IPS-NIHi11 (cell line): ENCODE measurements at regions not wholly inside any gene's neighbourhood (a gene's known extent, or its start where the extent isn't known, plus 50 kb on each side); places are given as distances from the start of the nearest gene placed in this dataset.
A peak's percentile ranks its signal among the peaks of the same experiment; 100 is the strongest.

Experiments used
- DNase-seq: peaks from one replicate; pipeline ENCODE4 v3.0.0; 2012; ENCODE audit warnings: mixed read lengths, low spot score

GRCh38 chr16:62225675-62226074 is 189.4 kb upstream of the CDH8 start:
- DNase-seq = peak; percentile 50

GRCh38 chr16:62224646-62225209 is 188.5 kb upstream of the CDH8 start:
- DNase-seq = no peak

DNA sequence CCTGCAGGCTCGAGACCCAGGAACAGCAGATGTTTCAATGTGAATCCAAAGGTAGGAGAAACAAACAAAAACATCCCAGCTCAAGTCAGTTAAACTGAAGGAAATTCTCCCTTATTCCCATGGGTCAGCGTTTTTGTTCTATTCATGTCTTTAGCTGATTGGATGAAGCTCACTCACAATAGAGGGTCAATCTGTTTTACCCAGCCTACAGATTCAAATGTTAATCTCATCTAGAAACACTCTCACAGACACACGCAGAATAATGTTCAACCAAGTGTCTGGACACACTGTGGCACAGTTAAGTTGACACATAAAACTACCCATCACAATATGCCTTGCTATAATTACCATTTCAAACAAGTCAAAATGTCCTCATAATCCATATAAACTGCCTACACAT is 180.6 kb upstream of the CDH8 start:
- no peak for DNase-seq

GRCh38 chr16:62213763-62214162 is 177.5 kb upstream of the CDH8 start:
- peak; percentile 51 for DNase-seq

DNA sequence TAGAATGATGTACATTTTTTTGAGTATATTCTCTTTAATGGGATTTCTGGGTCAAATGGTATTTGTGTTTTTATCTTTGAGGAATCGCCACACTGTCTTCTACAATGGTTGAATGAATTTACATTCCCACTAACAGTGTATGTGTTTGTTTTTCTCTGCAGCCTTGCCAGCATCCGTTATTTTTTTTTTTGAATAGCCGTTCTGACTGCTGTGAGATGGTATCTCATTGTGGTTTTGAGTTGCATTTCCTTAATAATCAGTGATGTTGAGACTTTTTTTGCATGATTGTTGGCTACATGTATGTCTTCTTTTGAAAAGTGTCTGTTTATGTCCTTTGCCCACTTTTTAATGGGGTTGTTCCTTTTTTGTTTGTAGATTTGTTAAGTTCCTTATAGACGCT is 172.7 kb upstream of the CDH8 start:
- no peak for DNase-seq

DNA sequence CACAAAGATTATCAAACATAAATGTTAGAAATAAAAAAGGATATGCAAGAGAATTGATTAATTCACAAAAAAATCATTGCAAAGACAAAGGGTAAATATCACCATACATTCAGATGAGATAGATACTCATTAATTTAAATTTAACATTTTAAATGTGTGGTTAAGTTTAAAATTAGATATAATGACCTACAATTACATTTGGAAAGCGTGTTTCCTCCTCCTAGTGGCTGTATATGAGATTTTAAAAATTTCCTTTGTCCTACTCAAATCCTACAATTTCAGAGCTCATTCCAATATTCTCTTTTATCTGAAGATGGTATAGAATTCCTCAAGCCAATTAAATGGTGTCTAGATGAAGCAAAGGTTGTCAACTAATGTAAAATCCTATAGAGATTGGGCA is 169.2 kb upstream of the CDH8 start:
- no peak for DNase-seq

- DNase-seq = no peak
Observed at GRCh38 chr16:62201911-62202310, 165.7 kb upstream of the CDH8 start.

GRCh38 chr16:62194828-62195227 is 158.6 kb upstream of the CDH8 start:
- DNase-seq = peak; percentile 21

DNA sequence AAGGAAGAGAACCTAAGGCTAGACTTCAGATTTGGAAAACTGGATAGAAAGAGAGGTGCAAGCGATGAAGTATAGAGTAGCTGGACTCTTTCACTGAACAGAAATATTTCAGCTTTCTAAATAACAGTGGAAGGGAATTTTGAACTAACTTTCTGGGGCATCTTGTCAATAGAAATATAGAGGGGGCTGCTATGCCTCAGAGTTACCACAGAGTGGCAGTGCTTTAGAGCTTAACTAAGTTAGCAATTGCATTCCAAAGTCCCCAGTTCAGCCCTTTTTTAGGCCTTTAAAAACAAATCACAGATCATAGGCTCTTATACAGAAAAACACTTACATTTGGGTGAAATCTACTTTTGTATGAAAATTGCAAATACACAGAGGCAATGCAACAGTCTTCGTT is 154.2 kb upstream of the CDH8 start:
- peak; percentile 31 for DNase-seq

DNA sequence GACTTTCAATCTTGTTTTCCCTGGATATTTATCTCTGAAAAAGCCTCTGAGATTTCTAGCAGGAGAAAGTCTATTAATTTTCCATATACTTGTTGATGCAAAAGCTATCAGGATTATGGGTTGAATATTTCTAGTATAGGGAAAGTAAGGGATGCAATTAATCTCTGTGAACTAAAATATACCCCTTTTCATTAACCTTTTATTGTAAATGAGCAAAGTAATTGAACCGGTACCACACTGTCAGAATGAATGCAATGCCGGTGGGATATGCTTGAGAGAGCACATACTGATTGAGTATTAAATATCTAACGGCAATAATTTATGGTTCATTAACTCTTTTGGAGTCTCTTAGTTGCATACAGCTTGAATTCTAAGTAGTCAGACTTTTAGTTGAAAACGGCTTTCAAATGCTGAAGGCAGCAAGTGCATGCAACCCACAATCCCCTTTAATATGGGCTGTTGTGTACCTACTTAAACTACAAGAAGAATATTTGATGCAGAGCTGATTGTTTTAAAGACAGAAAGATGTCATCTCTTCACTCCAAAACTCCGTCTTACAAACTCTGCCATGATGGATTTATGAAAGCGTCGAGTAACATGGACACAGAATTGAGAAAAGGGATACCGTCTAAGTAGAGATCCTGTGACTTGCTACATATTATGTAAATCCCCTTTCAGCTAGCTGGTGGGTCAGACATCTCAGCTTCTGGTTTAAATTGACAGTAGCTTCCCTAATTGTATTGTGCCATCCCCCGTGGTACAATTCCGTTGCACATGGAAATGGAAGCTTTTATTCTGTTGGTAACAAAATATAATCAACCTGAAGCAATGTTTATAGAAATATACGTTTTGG is 141.3 kb upstream of the CDH8 start:
- no peak for DNase-seq

DNA sequence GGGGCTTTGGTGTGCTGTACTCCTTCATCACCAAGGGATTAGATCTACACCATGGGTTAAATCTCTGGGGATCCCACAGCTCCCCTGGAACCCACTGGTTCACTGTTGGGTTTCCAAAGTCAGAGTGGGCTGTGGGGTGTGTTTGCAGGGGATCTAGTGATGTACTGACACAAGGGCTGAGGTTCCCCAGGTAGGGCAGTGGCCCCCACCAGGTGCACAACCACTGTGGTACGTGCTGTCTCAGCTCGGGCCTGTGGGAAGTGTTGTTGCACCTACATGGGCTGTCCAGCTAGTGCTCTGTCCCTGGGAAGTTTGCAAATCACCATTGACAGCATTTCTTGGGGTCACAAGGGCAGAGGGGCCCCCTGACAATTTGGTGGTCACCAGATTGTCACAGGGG is 134.4 kb upstream of the CDH8 start:
- no peak for DNase-seq

- DNase-seq = no peak
Observed at GRCh38 chr16:62167551-62167950, 131.3 kb upstream of the CDH8 start.

- DNase-seq = no peak
Observed at GRCh38 chr16:62157544-62157943, 121.3 kb upstream of the CDH8 start.

GRCh38 chr16:62156971-62157370 is 120.7 kb upstream of the CDH8 start:
- DNase-seq = no peak

GRCh38 chr16:62149631-62150030 is 113.4 kb upstream of the CDH8 start:
- DNase-seq = no peak

- DNase-seq = no peak
Observed at GRCh38 chr16:62137996-62138395, 101.8 kb upstream of the CDH8 start.

DNA sequence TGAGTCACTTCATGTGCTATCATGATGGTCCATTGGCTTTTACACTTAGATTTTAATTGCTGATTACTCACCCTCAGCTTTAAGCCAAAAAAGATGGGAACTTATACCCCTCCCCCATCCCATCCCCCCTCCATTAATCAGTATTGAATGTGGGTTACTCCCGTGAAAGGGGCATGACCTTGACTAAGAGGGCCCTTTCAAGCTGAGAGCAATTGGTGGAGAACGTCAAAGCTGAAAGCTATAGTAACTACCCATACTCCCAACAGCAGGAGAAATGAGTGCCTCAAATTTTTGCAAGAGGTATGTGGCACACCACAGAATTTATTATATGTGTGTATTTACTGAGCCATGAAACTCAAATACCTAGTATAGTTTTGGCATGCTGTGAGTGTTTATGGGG is 99.7 kb upstream of the CDH8 start:
- DNase-seq = no peak

DNA sequence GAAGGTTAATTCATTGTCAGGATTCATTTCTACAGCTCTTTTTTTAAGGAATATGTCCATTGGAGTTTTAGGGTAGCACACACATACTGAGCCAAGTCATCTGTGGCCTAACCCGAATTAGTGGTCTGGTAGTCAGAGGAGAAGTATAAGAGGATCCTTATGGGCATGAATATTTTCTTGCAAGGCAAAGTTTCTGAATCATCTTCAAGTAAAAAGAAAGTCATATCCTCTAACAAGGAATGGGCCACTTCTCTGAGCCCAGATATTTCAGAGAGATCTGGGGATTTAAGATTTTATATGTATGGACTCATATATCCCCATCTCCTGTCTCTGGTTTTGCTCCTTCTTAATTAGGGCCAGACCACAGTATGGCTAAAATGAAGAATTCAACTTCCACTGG is 99.2 kb upstream of the CDH8 start:
- no peak for DNase-seq

- DNase-seq = no peak
Observed at GRCh38 chr16:62130101-62130500, 93.9 kb upstream of the CDH8 start.

DNA sequence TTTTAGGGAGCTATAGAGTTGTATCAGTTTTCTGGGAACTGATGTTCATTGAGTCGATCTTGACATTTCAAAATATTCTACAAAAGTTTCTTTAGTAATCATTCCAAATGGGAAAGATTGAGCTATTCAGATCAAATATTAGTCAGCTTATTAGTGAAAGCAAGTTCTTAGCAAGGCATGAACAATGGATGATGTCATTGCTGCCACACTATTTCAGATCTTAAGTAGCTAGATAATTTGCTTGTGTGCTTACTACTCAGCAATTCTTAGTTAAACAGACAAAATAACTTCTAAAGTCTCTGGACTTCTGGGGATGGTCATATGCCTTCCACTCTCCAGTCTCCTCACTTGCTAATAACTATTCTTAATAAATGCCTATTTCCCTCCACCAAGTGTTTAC is 69.0 kb upstream of the CDH8 start:
- DNase-seq = no peak

- DNase-seq = no peak
Observed at GRCh38 chr16:62102588-62102987, 66.3 kb upstream of the CDH8 start.

DNA sequence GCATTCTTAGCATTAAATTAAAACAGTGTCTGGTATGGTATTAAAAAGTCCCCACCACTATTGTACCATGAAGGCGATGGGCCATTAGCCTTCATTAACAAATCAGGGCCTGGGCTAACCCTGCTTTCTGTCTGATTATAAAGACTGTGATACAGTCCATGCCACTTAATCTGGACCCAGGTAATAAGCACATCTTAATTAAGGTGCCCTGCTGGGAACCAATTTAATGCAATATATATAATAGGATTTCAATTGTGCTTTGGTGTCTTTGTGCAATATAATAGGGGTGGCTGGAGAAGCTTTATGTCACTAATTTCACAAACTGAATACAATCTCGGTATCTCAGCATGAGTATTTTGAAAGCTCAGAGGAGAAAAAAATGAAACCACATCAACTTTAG is 64.4 kb upstream of the CDH8 start:
- DNase-seq = no peak

DNA sequence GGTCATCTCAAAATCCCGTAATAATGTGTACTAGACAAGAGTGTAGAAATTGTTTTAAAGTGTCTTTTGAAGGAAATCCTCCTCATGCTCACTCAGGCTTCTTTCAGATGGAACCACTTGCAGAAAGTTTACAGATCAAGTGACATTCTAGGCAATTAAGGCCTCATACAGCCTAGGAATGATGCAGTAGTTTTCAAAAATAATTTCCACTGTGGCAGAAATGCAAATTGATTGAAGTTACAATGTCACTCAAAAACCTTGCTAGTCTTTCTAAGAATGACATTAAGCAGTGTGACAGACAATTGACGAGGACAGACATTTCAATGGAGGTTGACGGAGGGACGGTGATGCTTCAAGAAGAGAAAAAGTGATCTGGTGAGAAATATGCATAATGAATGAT is 53.5 kb upstream of the CDH8 start:
- DNase-seq = no peak
